ENCODE measurements at regions not wholly inside any gene's neighbourhood (a gene's known extent, or its start where the extent isn't known, plus 50 kb on each side); places are given as distances from the start of the nearest gene placed in this dataset.

DNA sequence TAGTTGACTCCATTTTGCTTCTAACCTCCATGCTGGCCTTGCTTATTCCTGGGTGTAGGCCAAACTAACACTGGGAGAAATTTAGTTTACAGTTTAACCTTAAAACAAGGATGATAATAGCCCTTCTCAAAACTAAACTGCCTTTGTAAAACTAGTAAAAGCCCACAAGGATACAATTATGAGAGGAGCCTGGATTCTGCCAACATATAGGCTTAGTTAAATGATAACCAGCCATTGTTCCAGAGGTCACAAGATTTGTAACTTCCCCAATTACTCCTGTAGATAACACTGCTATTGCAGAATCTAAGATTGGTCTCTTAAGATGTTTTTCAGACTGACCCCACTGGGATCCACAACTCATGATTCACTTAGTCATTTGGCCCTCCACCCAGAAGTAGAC lies 2300.3 kb upstream of the C9orf72 start:
- TF ChIP-seq HOMEZ (CRISPR knock-in tag; IDR thresholded peaks at IDR 0.05; ENCODE audit: low read depth) (no peak), REL (CRISPR knock-in tag; conservative IDR thresholded peaks at IDR 0.05) (no peak), ZNF629 (CRISPR knock-in tag; conservative IDR thresholded peaks at IDR 0.05) (no peak), IRF1 (CRISPR knock-in tag; IDR thresholded peaks at IDR 0.05; ENCODE audit: low read depth) (no peak), HNRNPL (IDR thresholded peaks at IDR 0.05; ENCODE audit: low read depth, low read length) (no peak), ZNF24 (IDR thresholded peaks at IDR 0.05) (no peak), BCL6 (CRISPR knock-in tag; IDR thresholded peaks at IDR 0.05) (no peak), ZBTB20 (CRISPR knock-in tag; IDR thresholded peaks at IDR 0.05; ENCODE audit: borderline replicate concordance, low read depth) (no peak), ZBTB44 (CRISPR knock-in tag; IDR thresholded peaks at IDR 0.05) (no peak), NFATC3 (CRISPR knock-in tag; IDR thresholded peaks at IDR 0.05) (no peak), SP2 (CRISPR knock-in tag; IDR thresholded peaks at IDR 0.05) (no peak), YEATS4 (CRISPR knock-in tag; IDR thresholded peaks at IDR 0.05; ENCODE audit: borderline replicate concordance) (no peak), IKZF5 (CRISPR knock-in tag; IDR thresholded peaks at IDR 0.05) (no peak), HNRNPH1 (optimal IDR thresholded peaks at IDR 0.05; ENCODE audit: low read depth, low read length) (no peak), ZFP1 (CRISPR knock-in tag; IDR thresholded peaks at IDR 0.05) (no peak), ZNF775 (CRISPR knock-in tag; IDR thresholded peaks at IDR 0.05; ENCODE audit: borderline replicate concordance) (no peak), ZFP37 (CRISPR knock-in tag; IDR thresholded peaks at IDR 0.05; ENCODE audit: borderline replicate concordance) (no peak)
- TF ChIP-seq, protein P1, sequence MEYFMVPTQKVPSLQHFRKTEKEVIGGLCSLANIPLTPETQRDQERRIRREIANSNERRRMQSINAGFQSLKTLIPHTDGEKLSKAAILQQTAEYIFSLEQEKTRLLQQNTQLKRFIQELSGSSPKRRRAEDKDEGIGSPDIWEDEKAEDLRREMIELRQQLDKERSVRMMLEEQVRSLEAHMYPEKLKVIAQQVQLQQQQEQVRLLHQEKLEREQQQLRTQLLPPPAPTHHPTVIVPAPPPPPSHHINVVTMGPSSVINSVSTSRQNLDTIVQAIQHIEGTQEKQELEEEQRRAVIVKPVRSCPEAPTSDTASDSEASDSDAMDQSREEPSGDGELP (IDR thresholded peaks at IDR 0.05; ENCODE audit: borderline replicate concordance, low read depth), result no peak
- in situ Hi-C loops (cut with HindIII; ENCODE audit: extremely low pct_ligation_motif_present, low pct_unique_long_range_greater_than_20kb) (no loop called here), intact Hi-C loops (cut with micrococcal nuclease; ENCODE audit: unreplicated experiment) (no loop called here)
- Histone ChIP-seq H3K27me3 (ENCODE audit: control insufficient read depth in 1 of 2, insufficient read depth in 2 of 2, low read length in 2 of 2) (no peaks in the 10 kb centered on the region), H3K4me2 (ENCODE audit: low read depth, low read length) (no peak overlapping the region), H3K9me3 (ENCODE audit: low read length) (no peaks in the 10 kb centered on the region), H3K9ac (ENCODE audit: insufficient read depth, low read depth, low read length) (no peak overlapping the region), H3K4me1 (ENCODE audit: insufficient read depth, low read length) (no peaks in the 10 kb centered on the region), H3K27ac (ENCODE audit: extremely low read length, insufficient read depth, low read length) (no peak overlapping the region), H3K79me2 (ENCODE audit: insufficient read depth, low read length) (no peaks in the 10 kb centered on the region), H4K20me1 (ENCODE audit: insufficient read depth, low read length) (no peaks in the 10 kb centered on the region), H2AFZ (ENCODE audit: low read length) (no peak overlapping the region), H3K36me3 (replicated peaks in 1 of 2; ENCODE audit: control insufficient read depth in 1 of 2, insufficient read depth in 2 of 2, low read length in 2 of 2) (no peaks in the 10 kb centered on the region), H3K4me3 (replicated peaks in 1 of 3; ENCODE audit: insufficient read depth in 1 of 3, low read depth in 2 of 3, low read length in 3 of 3) (no peak overlapping the region)
- no TSS peak for BruUV-seq (replicated peaks)
- FAIRE-seq, result no peak
- ATAC-seq, result no peak
- DNase-seq (ENCODE audit: low spot score), result no peak
- ChIA-PET POLR2A (no interaction called here), CTCF (ENCODE audit: low intra/inter-chr PET ratio, low total read pairs) (no interaction called here)
